ENCODE measurements at regions not wholly inside any gene's neighbourhood (a gene's known extent, or its start where the extent isn't known, plus 50 kb on each side); places are given as distances from the start of the nearest gene placed in this dataset.

DNA sequence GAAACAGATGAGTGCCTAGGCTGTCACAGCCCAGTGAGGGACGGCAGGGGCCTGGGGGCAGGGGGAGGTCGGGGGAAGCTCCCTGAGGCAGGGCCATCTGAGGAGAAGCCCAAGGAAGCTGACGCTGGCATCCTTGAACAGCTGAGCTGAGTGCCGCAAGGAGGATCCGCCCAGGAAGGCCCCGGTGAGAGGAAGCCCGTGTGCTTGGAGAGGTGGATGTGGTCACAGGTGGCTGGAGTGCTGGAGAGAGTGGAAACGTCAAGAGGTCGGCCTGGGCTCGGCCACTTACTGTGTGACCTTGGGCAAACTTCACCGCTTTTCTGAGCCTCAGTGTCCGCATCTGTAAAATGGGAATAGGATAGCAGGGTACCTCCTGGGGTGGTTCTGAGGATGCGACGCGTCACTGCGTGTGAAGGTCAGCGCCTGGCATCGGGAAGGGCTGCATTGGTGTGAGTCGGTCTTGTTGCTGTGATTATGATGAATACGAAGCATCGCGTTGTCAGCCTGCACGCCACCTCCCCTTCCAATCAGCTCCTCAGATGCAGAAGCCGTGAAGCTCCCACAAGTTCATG is 116.1 kb upstream of the PTPN1 start:
- no peak overlapping the region for H2AFZ ChIP-seq (ENCODE audit: low read length)

DNA sequence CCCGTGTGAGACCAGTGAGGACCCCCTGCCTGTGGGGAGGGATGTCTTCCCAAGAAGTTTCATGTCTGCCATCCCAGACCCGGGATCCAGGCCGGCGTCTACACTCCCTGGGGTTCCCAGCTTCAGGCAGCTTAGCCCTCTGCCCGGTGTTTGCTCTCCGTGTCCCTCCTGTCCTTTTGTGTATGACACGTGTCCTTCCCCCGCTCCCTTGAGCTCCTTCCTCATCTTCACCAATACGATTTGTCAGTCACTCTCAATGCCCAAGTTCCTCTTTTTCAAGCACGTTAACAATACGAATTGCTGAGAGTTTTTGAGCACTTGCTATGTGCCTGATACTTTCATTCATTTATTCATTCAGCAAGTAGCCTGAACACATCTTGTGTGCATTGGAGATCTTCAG is 115.6 kb upstream of the PTPN1 start:
- Histone ChIP-seq H3K27me3 (ENCODE audit: insufficient read depth, low read length, poor library complexity, severe bottlenecking) (no peaks in the 10 kb centered on the region), H3K4me1 (ENCODE audit: insufficient read depth, low read length, poor library complexity, severe bottlenecking) (no peaks in the 10 kb centered on the region), H3K4me3 (ENCODE audit: low read length, poor library complexity, severe bottlenecking) (no peak overlapping the region), H3F3A (ENCODE audit: low read depth) (no peaks in the 10 kb centered on the region), H2AFZ (ENCODE audit: low read length) (no peak overlapping the region), H3K36me3 (ENCODE audit: insufficient read depth, low read length) (no peaks in the 10 kb centered on the region), H3K9me3 (ENCODE audit: insufficient read depth, low read depth, low read length) (no peaks in the 10 kb centered on the region), H3K79me2 (ENCODE audit: insufficient read depth, low read length) (no peaks in the 10 kb centered on the region), H4K20me1 (ENCODE audit: insufficient read depth, low read length, poor library complexity, severe bottlenecking) (no peaks in the 10 kb centered on the region), H3K4me2 (ENCODE audit: low read depth, low read length, poor library complexity, severe bottlenecking) (no peak overlapping the region), H3K9ac (ENCODE audit: low read depth, low read length, poor library complexity, severe bottlenecking) (no peak overlapping the region), H3K9me2 (replicated peaks; ENCODE audit: low read depth, low read length) (no peaks in the 10 kb centered on the region)
- TF ChIP-seq, protein P1, sequence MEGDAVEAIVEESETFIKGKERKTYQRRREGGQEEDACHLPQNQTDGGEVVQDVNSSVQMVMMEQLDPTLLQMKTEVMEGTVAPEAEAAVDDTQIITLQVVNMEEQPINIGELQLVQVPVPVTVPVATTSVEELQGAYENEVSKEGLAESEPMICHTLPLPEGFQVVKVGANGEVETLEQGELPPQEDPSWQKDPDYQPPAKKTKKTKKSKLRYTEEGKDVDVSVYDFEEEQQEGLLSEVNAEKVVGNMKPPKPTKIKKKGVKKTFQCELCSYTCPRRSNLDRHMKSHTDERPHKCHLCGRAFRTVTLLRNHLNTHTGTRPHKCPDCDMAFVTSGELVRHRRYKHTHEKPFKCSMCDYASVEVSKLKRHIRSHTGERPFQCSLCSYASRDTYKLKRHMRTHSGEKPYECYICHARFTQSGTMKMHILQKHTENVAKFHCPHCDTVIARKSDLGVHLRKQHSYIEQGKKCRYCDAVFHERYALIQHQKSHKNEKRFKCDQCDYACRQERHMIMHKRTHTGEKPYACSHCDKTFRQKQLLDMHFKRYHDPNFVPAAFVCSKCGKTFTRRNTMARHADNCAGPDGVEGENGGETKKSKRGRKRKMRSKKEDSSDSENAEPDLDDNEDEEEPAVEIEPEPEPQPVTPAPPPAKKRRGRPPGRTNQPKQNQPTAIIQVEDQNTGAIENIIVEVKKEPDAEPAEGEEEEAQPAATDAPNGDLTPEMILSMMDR (conservative IDR thresholded peaks at IDR 0.05; ENCODE audit: low read length), result no peak
- TF ChIP-seq EZH2phosphoT487 (IDR thresholded peaks at IDR 0.05; ENCODE audit: borderline replicate concordance), result no peak

More for the DNA sequence above, 116.1 kb upstream of the PTPN1 start:
- no peaks in the 10 kb centered on the region for H3K4me1 ChIP-seq (ENCODE audit: insufficient read depth, low read length, poor library complexity, severe bottlenecking)
- no peak for TF ChIP-seq EZH2phosphoT487 (IDR thresholded peaks at IDR 0.05; ENCODE audit: borderline replicate concordance)
- TF ChIP-seq, protein P1 (conservative IDR thresholded peaks at IDR 0.05; ENCODE audit: low read length), result no peak
- H3K4me2 ChIP-seq (ENCODE audit: low read depth, low read length, poor library complexity, severe bottlenecking), result no peak overlapping the region
- H3K9me3 ChIP-seq (ENCODE audit: insufficient read depth, low read depth, low read length), result no peaks in the 10 kb centered on the region
- H3K79me2 ChIP-seq (ENCODE audit: insufficient read depth, low read length), result no peaks in the 10 kb centered on the region
- H3K27me3 ChIP-seq (ENCODE audit: insufficient read depth, low read length, poor library complexity, severe bottlenecking), result no peaks in the 10 kb centered on the region
- no peaks in the 10 kb centered on the region for H3K9me2 ChIP-seq (replicated peaks; ENCODE audit: low read depth, low read length)
- H3K36me3 ChIP-seq (ENCODE audit: insufficient read depth, low read length), result no peaks in the 10 kb centered on the region
- no peak overlapping the region for H3K9ac ChIP-seq (ENCODE audit: low read depth, low read length, poor library complexity, severe bottlenecking)
- no peak overlapping the region for H3K4me3 ChIP-seq (ENCODE audit: low read length, poor library complexity, severe bottlenecking)
- H3F3A ChIP-seq (ENCODE audit: low read depth), result no peaks in the 10 kb centered on the region
- no peaks in the 10 kb centered on the region for H4K20me1 ChIP-seq (ENCODE audit: insufficient read depth, low read length, poor library complexity, severe bottlenecking)

DNA sequence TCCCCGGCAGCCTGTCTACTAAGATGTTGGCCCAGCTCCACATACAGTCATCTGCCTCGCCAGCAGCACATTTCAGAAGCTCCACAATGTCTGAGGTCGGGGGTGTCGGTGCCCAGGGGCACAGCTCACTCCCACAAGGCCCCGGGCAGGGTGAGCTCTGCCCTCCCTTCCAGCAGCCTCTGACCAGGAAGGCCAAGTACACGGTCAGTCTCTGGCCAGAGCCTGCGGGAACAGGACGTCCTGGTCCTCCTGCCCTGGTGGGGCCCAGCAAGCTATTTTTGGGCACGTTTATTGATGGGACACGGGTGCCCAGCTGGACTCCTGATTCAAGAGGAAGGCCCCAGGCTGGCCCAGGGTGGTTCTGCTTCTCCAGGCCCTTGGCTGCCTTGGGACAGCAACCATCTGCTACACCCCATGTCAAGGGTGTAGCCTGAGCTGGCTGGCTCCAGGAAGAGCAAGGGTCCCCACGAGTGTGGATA is 114.9 kb upstream of the PTPN1 start:
- no peak overlapping the region for H2AFZ ChIP-seq (ENCODE audit: low read length)
- no peaks in the 10 kb centered on the region for H3K9me2 ChIP-seq (replicated peaks; ENCODE audit: low read depth, low read length)
- TF ChIP-seq, protein P1 (conservative IDR thresholded peaks at IDR 0.05; ENCODE audit: low read length), result no peak
- no peak for TF ChIP-seq EZH2phosphoT487 (IDR thresholded peaks at IDR 0.05; ENCODE audit: borderline replicate concordance)
- H3K4me1 ChIP-seq (ENCODE audit: insufficient read depth, low read length, poor library complexity, severe bottlenecking), result no peaks in the 10 kb centered on the region
- H3K36me3 ChIP-seq (ENCODE audit: insufficient read depth, low read length), result no peaks in the 10 kb centered on the region
- no peaks in the 10 kb centered on the region for H4K20me1 ChIP-seq (ENCODE audit: insufficient read depth, low read length, poor library complexity, severe bottlenecking)
- H3K9ac ChIP-seq (ENCODE audit: low read depth, low read length, poor library complexity, severe bottlenecking), result no peak overlapping the region
- H3K9me3 ChIP-seq (ENCODE audit: insufficient read depth, low read depth, low read length), result no peaks in the 10 kb centered on the region
- no peaks in the 10 kb centered on the region for H3F3A ChIP-seq (ENCODE audit: low read depth)
- H3K4me2 ChIP-seq (ENCODE audit: low read depth, low read length, poor library complexity, severe bottlenecking), result no peak overlapping the region
- H3K27me3 ChIP-seq (ENCODE audit: insufficient read depth, low read length, poor library complexity, severe bottlenecking), result no peaks in the 10 kb centered on the region
- no peaks in the 10 kb centered on the region for H3K79me2 ChIP-seq (ENCODE audit: insufficient read depth, low read length)
- no peak overlapping the region for H3K4me3 ChIP-seq (ENCODE audit: low read length, poor library complexity, severe bottlenecking)

All from Loucy (cell line).